Activated CD4-positive, CD25-positive, alpha-beta regulatory T cell treated with anti-CD3 and anti-CD28 coated beads, Interleukin-2, amount 50 U/mL, for 24 hours (primary cell): ENCODE measurements at regions not wholly inside any gene's neighbourhood (a gene's known extent, or its start where the extent isn't known, plus 50 kb on each side); places are given as distances from the start of the nearest gene placed in this dataset.

Experiments used
- ATAC-seq, 2 donors: fragments of 150-1000 bp; cut with Tn5 transposase; one replicate each; pipeline ENCODE4 v1.10.0; 2021; ENCODE audit warnings: mild to moderate bottlenecking in 1 of 2, moderate library complexity in 1 of 2

- peak; percentile 28 to 67 for ATAC-seq
Observed at GRCh38 chr1:99170516-99170915, 93.8 kb upstream of the PLPPR4 start.

GRCh38 chr1:99171184-99171813, 93.0 kb upstream of the PLPPR4 start:
- no peak for ATAC-seq

- no peak for ATAC-seq
Observed at GRCh38 chr1:99173282-99173681, 91.0 kb upstream of the PLPPR4 start.

- no peak for ATAC-seq
Observed at GRCh38 chr1:99173900-99174299, 90.4 kb upstream of the PLPPR4 start.

- ATAC-seq = no peak
Observed at GRCh38 chr1:99176753-99177152, 87.5 kb upstream of the PLPPR4 start.

- no peak for ATAC-seq
Observed at GRCh38 chr1:99177465-99177864, 86.8 kb upstream of the PLPPR4 start.

- peak; percentile 84 to 85 for ATAC-seq
Observed at GRCh38 chr1:99180343-99180808, 83.9 kb upstream of the PLPPR4 start.

- ATAC-seq = no peak
Observed at GRCh38 chr1:99180915-99181314, 83.4 kb upstream of the PLPPR4 start.

- ATAC-seq = no peak
Observed at GRCh38 chr1:99181892-99182291, 82.4 kb upstream of the PLPPR4 start.

GRCh38 chr1:99185196-99185595, 79.1 kb upstream of the PLPPR4 start:
- no peak for ATAC-seq

GRCh38 chr1:99193431-99193830, 70.9 kb upstream of the PLPPR4 start:
- ATAC-seq = no peak

- ATAC-seq = no peak
Observed at GRCh38 chr1:99198393-99198792, 65.9 kb upstream of the PLPPR4 start.

- ATAC-seq = no peak
Observed at GRCh38 chr1:99207216-99207615, 57.1 kb upstream of the PLPPR4 start.
